PC-3 (cell line): ENCODE measurements at regions not wholly inside any gene's neighbourhood (a gene's known extent, or its start where the extent isn't known, plus 50 kb on each side); places are given as distances from the start of the nearest gene placed in this dataset.

Experiments used
- ATAC-seq: fragments of 200-7000 bp; cut with Tn5 transposase; 2 replicates; pipeline ENCODE4 v1.9.1; 2020; ENCODE audit warnings: mild to moderate bottlenecking, moderate library complexity
- BruUV-seq: library from RNA; stranded (reverse); fragments of 400-500 nt; replicated peaks from 2 replicates; lab custom pipeline; 2021; lab: Mats Ljungman, UMichigan
- CTCF ChIA-PET: fragments of 300-600 bp; sonication (Branson Sonifier 250); formaldehyde crosslinking; loops from one replicate; lab custom pipeline; 2022; ENCODE audit warnings: antibody characterized with exemption; lab: Charles Lee
- POLR2A ChIA-PET: fragments of 300-600 bp; sonication (Branson Sonifier 250); formaldehyde crosslinking; loops from one replicate; lab custom pipeline; 2022; ENCODE audit warnings: antibody characterized with exemption; ENCODE audit not compliant: unreplicated experiment; lab: Charles Lee
- DNase-seq: peaks from one replicate; pipeline ENCODE4 v3.0.0-alpha.2; 2015
- H2AFZ ChIP-seq: fragments of 300-600 bp; sonication (generic); 2 replicates; pipeline ENCODE4 v1.6.0; 2016; ENCODE audit warnings: antibody characterized with exemption, low read length
- H3F3A ChIP-seq: fragments of 300-600 bp; sonication (generic); one replicate; pipeline ENCODE4 v1.6.0; 2017; ENCODE audit warnings: antibody characterized with exemption, low read length, control low read depth, mild to moderate bottlenecking; ENCODE audit not compliant: unreplicated experiment
- H3K27ac ChIP-seq: fragments of 300-600 bp; sonication (generic); 2 replicates; pipeline ENCODE4 v1.5.1; 2016; ENCODE audit warnings: mild to moderate bottlenecking, low read length
- H3K27me3 ChIP-seq: fragments of 300-600 bp; sonication (generic); 2 replicates; pipeline ENCODE4 v1.6.1; 2016; ENCODE audit warnings: low read length, mixed read lengths
- H3K36me3 ChIP-seq: fragments of 300-600 bp; sonication (generic); 2 replicates; pipeline ENCODE4 v1.6.1; 2016; ENCODE audit warnings: low read depth, mixed run types, low read length, mixed read lengths
- H3K4me1 ChIP-seq: fragments of 300-600 bp; sonication (generic); 2 replicates; pipeline ENCODE4 v1.5.1; 2016; ENCODE audit warnings: low read length; ENCODE audit not compliant: insufficient read depth
- H3K4me2 ChIP-seq: fragments of 300-600 bp; sonication (generic); 2 replicates; pipeline ENCODE4 v1.6.0; 2016; ENCODE audit warnings: low read length
- H3K4me3 ChIP-seq: fragments of 300-600 bp; sonication (generic); 2 replicates; pipeline ENCODE4 v1.5.1; 2016; ENCODE audit warnings: mild to moderate bottlenecking, low read length, mixed read lengths
- H3K79me2 ChIP-seq: fragments of 300-600 bp; sonication (generic); 2 replicates; pipeline ENCODE4 v1.6.1; 2017; ENCODE audit warnings: low read length, mixed read lengths
- H3K9ac ChIP-seq: fragments of 300-600 bp; sonication (generic); 2 replicates; pipeline ENCODE4 v1.6.0; 2016; ENCODE audit warnings: mild to moderate bottlenecking, low read length
- H3K9me2 ChIP-seq: fragments of 300-600 bp; sonication (generic); replicated peaks from 2 replicates; pipeline ENCODE4 v1.6.1; 2016; ENCODE audit warnings: mixed run types, low read length, mixed read lengths
- H3K9me3 ChIP-seq: fragments of 300-600 bp; sonication (generic); 2 replicates; pipeline ENCODE4 v1.6.1; 2016; ENCODE audit warnings: low read length, mixed read lengths
- H4K20me1 ChIP-seq: fragments of 300-600 bp; sonication (generic); 2 replicates; pipeline ENCODE4 v1.6.1; 2016; ENCODE audit warnings: low read length, mixed read lengths
- EZH2 ChIP-seq: fragments of 300-600 bp; sonication (generic); IDR thresholded peaks from one replicate; pipeline ENCODE4 v1.6.1; 2017; ENCODE audit warnings: antibody characterized with exemption, mild to moderate bottlenecking, low read length; ENCODE audit not compliant: unreplicated experiment
- EZH2phosphoT487 ChIP-seq: fragments of 300-600 bp; sonication (generic); IDR thresholded peaks from 2 replicates; pipeline ENCODE4 v1.6.1; 2018; ENCODE audit warnings: mild to moderate bottlenecking, antibody characterized with exemption, low read length, borderline replicate concordance
- intact Hi-C: fragments of 100-400 bp; cut with micrococcal nuclease; formaldehyde crosslinking; loops from 2 replicates; pipeline ENCODE4 v1.9.0; 2023
- TF ChIP-seq, protein P1 (sequence below): fragments of 300-600 bp; sonication (generic); conservative IDR thresholded peaks from 2 replicates; pipeline ENCODE4 v1.5.1; 2017; ENCODE audit warnings: antibody characterized with exemption, low read depth, mild to moderate bottlenecking, low read length

- Histone ChIP-seq H3K27ac (no peak overlapping the region), H3K27me3 (peaks cover 17% of the 10 kb centered on the region), H3K9me2 (no peaks in the 10 kb centered on the region), H3K79me2 (no peaks in the 10 kb centered on the region), H3K4me1 (no peaks in the 10 kb centered on the region), H3K36me3 (no peaks in the 10 kb centered on the region), H2AFZ (no peak overlapping the region), H3K4me3 (no peak overlapping the region), H3F3A (no peaks in the 10 kb centered on the region), H3K9ac (no peak overlapping the region), H3K9me3 (no peaks in the 10 kb centered on the region), H3K4me2 (no peak overlapping the region), H4K20me1 (no peaks in the 10 kb centered on the region)
- intact Hi-C loops = no loop called here
- CTCF ChIA-PET = no interaction called here
- no peak for TF ChIP-seq EZH2phosphoT487
- TF ChIP-seq, protein P1, sequence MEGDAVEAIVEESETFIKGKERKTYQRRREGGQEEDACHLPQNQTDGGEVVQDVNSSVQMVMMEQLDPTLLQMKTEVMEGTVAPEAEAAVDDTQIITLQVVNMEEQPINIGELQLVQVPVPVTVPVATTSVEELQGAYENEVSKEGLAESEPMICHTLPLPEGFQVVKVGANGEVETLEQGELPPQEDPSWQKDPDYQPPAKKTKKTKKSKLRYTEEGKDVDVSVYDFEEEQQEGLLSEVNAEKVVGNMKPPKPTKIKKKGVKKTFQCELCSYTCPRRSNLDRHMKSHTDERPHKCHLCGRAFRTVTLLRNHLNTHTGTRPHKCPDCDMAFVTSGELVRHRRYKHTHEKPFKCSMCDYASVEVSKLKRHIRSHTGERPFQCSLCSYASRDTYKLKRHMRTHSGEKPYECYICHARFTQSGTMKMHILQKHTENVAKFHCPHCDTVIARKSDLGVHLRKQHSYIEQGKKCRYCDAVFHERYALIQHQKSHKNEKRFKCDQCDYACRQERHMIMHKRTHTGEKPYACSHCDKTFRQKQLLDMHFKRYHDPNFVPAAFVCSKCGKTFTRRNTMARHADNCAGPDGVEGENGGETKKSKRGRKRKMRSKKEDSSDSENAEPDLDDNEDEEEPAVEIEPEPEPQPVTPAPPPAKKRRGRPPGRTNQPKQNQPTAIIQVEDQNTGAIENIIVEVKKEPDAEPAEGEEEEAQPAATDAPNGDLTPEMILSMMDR = no peak
- DNase-seq = no peak
- POLR2A ChIA-PET = no interaction called here
- BruUV-seq = no TSS peak
- no peak for ATAC-seq
These were observed 346.0 kb downstream of the MATN1 start for GRCh38 chr1:30377230-30378002.

GRCh38 chr1:30376054-30376697 is 347.2 kb downstream of the MATN1 start:
- Histone ChIP-seq H3K4me2 (no peak overlapping the region), H3K27ac (no peak overlapping the region), H3F3A (no peaks in the 10 kb centered on the region), H4K20me1 (no peaks in the 10 kb centered on the region), H3K9me3 (no peaks in the 10 kb centered on the region), H3K79me2 (no peaks in the 10 kb centered on the region), H3K27me3 (peaks cover 17% of the 10 kb centered on the region), H2AFZ (no peak overlapping the region), H3K36me3 (no peaks in the 10 kb centered on the region), H3K4me3 (no peak overlapping the region), H3K9ac (no peak overlapping the region), H3K9me2 (no peaks in the 10 kb centered on the region), H3K4me1 (no peaks in the 10 kb centered on the region)
- ChIA-PET CTCF (no interaction called here), POLR2A (no interaction called here)
- ATAC-seq (no peak), DNase-seq (no peak)
- no TSS peak for BruUV-seq
- intact Hi-C loops = no loop called here
- TF ChIP-seq EZH2phosphoT487 (no peak), EZH2 (no peak)
- TF ChIP-seq, protein P1 = no peak

DNA sequence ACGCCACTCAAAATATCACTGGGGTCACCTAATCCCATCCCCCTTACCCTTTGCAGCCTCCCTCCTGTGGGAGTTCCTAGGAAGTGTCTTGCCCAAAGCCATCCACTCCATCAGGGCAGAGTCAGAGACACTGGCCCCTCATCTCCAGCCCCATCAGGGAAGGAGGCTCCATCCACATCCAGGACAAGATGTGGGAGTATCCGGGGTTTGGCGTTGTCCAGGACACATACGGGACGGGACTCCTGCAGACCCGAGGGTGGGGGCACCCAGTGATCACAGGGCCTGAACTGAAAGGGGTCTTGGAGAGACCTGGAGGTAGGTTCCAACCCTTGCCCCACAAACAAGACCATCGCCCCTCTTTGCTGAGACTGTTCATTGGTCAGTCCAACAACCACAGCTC is 348.2 kb downstream of the MATN1 start:
- Histone ChIP-seq H4K20me1 (no peaks in the 10 kb centered on the region), H3K9me2 (no peaks in the 10 kb centered on the region), H3K4me3 (no peak overlapping the region), H3K4me2 (no peak overlapping the region), H3F3A (no peaks in the 10 kb centered on the region), H3K4me1 (no peaks in the 10 kb centered on the region), H2AFZ (no peak overlapping the region), H3K9ac (no peak overlapping the region), H3K36me3 (no peaks in the 10 kb centered on the region), H3K27me3 (peaks cover 17% of the 10 kb centered on the region), H3K79me2 (no peaks in the 10 kb centered on the region), H3K9me3 (no peaks in the 10 kb centered on the region), H3K27ac (no peak overlapping the region)
- ChIA-PET CTCF (no interaction called here), POLR2A (no interaction called here)
- no TSS peak for BruUV-seq
- intact Hi-C loops = no loop called here
- TF ChIP-seq, protein P1 = no peak
- TF ChIP-seq EZH2 (no peak), EZH2phosphoT487 (no peak)
- ATAC-seq (no peak), DNase-seq (no peak)
